IMR-90 (cell line): ENCODE measurements at regions not wholly inside any gene's neighbourhood (a gene's known extent, or its start where the extent isn't known, plus 50 kb on each side); places are given as distances from the start of the nearest gene placed in this dataset.

ENCODE experiments used
- ATAC-seq: fragments of 200-7000 bp; cut with Tn5 transposase; 2 replicates; pipeline ENCODE4 v1.9.1; 2020; ENCODE audit warnings: low read depth, mild to moderate bottlenecking, moderate library complexity
- BruUV-seq: library from RNA; stranded (reverse); fragments of 400-500 nt; replicated peaks from 2 replicates; lab custom pipeline; 2021; lab: Mats Ljungman, UMichigan
- CTCF ChIA-PET: fragments of 300-600 bp; formaldehyde crosslinking; extraction: SDS; loops from one replicate; lab custom pipeline; 2021; ENCODE audit warnings: antibody characterized with exemption; lab: Yijun Ruan, JAX
- POLR2A ChIA-PET: fragments of 300-600 bp; sonication (Branson Sonifier 250); formaldehyde crosslinking; loops from one replicate; lab custom pipeline; 2022; ENCODE audit warnings: antibody characterized with exemption; ENCODE audit not compliant: unreplicated experiment; lab: Charles Lee
- DNase-seq: peaks from one replicate; pipeline ENCODE4 v3.0.0; 2013
- H2AFZ ChIP-seq: replicated peaks from 2 replicates; pipeline ENCODE3; 2013; ENCODE audit warnings: low read length, mild to moderate bottlenecking; ENCODE audit not compliant: poor library complexity
- H2AK5ac ChIP-seq: 2 replicates; pipeline ENCODE4 v1.6.1; 2013; ENCODE audit warnings: low read depth, low read length, inconsistent platforms
- H2AK9ac ChIP-seq: replicated peaks from 2 replicates; pipeline ENCODE3; 2013; ENCODE audit warnings: mild to moderate bottlenecking, low read depth, low read length, moderate library complexity; ENCODE audit not compliant: poor library complexity
- H2BK120ac ChIP-seq: 2 replicates; pipeline ENCODE4 v1.6.1; 2013; ENCODE audit warnings: low read depth, low read length, inconsistent platforms
- H2BK15ac ChIP-seq: 3 replicates; pipeline ENCODE4 v1.6.1; 2013; ENCODE audit warnings: low read depth, low read length, inconsistent platforms
- H2BK20ac ChIP-seq: 2 replicates; pipeline ENCODE4 v1.6.1; 2013; ENCODE audit warnings: low read depth, mild to moderate bottlenecking, inconsistent platforms, low read length, moderate library complexity
- H2BK5ac ChIP-seq: 2 replicates; pipeline ENCODE4 v1.6.1; 2013; ENCODE audit warnings: mild to moderate bottlenecking, low read depth, low read length, inconsistent platforms; ENCODE audit not compliant: poor library complexity, severe bottlenecking
- H3K14ac ChIP-seq: replicated peaks from 2 replicates; pipeline ENCODE4 v1.6.1; 2013; ENCODE audit warnings: low read depth, low read length, inconsistent platforms
- H3K18ac ChIP-seq: 2 replicates; pipeline ENCODE4 v1.6.1; 2013; ENCODE audit warnings: low read depth, low read length, control low read depth
- H3K23ac ChIP-seq: 2 replicates; pipeline ENCODE4 v1.6.1; 2013; ENCODE audit warnings: low read depth, low read length, inconsistent platforms
- H3K27ac ChIP-seq: 2 replicates; pipeline ENCODE4 v1.5.1; 2013; ENCODE audit warnings: mild to moderate bottlenecking, control low read depth, low read length; ENCODE audit not compliant: insufficient read depth
- H3K27me3 ChIP-seq: 2 replicates; pipeline ENCODE4 v1.6.1; 2013; ENCODE audit warnings: low read length; ENCODE audit not compliant: control insufficient read depth, insufficient read depth
- H3K36me3 ChIP-seq: 2 replicates; pipeline ENCODE4 v1.6.1; 2013; ENCODE audit warnings: low read length, mixed read lengths; ENCODE audit not compliant: control insufficient read depth, insufficient read depth
- H3K4ac ChIP-seq: 2 replicates; pipeline ENCODE4 v1.6.1; 2013; ENCODE audit warnings: low read depth, low read length, inconsistent platforms
- H3K4me1 ChIP-seq: 2 replicates; pipeline ENCODE4 v1.6.1; 2013; ENCODE audit warnings: low read length, mixed read lengths; ENCODE audit not compliant: control insufficient read depth, insufficient read depth
- H3K4me2 ChIP-seq: 2 replicates; pipeline ENCODE4 v1.6.1; 2013; ENCODE audit warnings: low read depth, mild to moderate bottlenecking, control low read depth, low read length, moderate library complexity
- H3K4me3 ChIP-seq: 2 replicates; pipeline ENCODE4 v1.5.1; 2013; ENCODE audit warnings: low read depth, mild to moderate bottlenecking, control low read depth, low read length, moderate library complexity; ENCODE audit not compliant: insufficient read depth
- H3K56ac ChIP-seq: 2 replicates; pipeline ENCODE4 v1.6.1; 2013; ENCODE audit warnings: low read length, inconsistent platforms; ENCODE audit not compliant: insufficient read depth; ENCODE audit errors: extremely low read depth
- H3K79me1 ChIP-seq, 2 experiments: 2 replicates each; pipeline ENCODE4 v1.6.1; 2013; ENCODE audit warnings: low read length in 2 of 2, inconsistent platforms in 1 of 2, low read depth in 1 of 2
- H3K9ac ChIP-seq: 2 replicates; pipeline ENCODE4 v1.6.1; 2013; ENCODE audit warnings: low read depth, low read length, control low read depth
- H3K9me1 ChIP-seq: 2 replicates; pipeline ENCODE4 v1.6.1; 2013; ENCODE audit warnings: low read length, inconsistent platforms; ENCODE audit not compliant: insufficient read depth
- H3K9me3 ChIP-seq: 2 replicates; pipeline ENCODE4 v1.6.1; 2013; ENCODE audit warnings: low read length; ENCODE audit not compliant: control insufficient read depth, insufficient read depth
- H4K20me1 ChIP-seq: 2 replicates; pipeline ENCODE4 v1.6.1; 2013; ENCODE audit warnings: low read length, inconsistent platforms; ENCODE audit not compliant: insufficient read depth
- H4K5ac ChIP-seq: 2 replicates; pipeline ENCODE4 v1.6.1; 2013; ENCODE audit warnings: mild to moderate bottlenecking, low read depth, low read length, control low read depth
- H4K8ac ChIP-seq, 2 experiments: 2 replicates each; pipeline ENCODE4 v1.6.1; 2013; ENCODE audit warnings: low read depth in 2 of 2, low read length in 2 of 2, control low read depth in 1 of 2, inconsistent platforms in 1 of 2
- H4K91ac ChIP-seq: 2 replicates; pipeline ENCODE4 v1.6.1; 2013; ENCODE audit warnings: low read depth, low read length, inconsistent platforms; ENCODE audit not compliant: insufficient read depth
- MAFK ChIP-seq: IDR thresholded peaks from 2 replicates; pipeline ENCODE4 v1.6.1; 2012; ENCODE audit warnings: low read depth, low read length, improper control_type of control experiment
- MXI1 ChIP-seq: IDR thresholded peaks from 2 replicates; pipeline ENCODE4 v1.6.1; 2012; ENCODE audit warnings: low read depth, mild to moderate bottlenecking, low read length, moderate library complexity, borderline replicate concordance
- RAD21 ChIP-seq: IDR thresholded peaks from 2 replicates; pipeline ENCODE4 v1.6.1; 2012; ENCODE audit warnings: low read length, improper control_type of control experiment
- RCOR1 ChIP-seq: IDR thresholded peaks from 2 replicates; pipeline ENCODE4 v1.6.1; 2012; ENCODE audit warnings: mild to moderate bottlenecking, low read length, improper control_type of control experiment; ENCODE audit not compliant: insufficient replicate concordance
- WGBS, 2 experiments: methylation state at CpG; one replicate each; pipeline versions ENCODE4 v1.1.5 to v1.1.7; 2013; ENCODE audit warnings: missing lambda C conversion rate in 2 of 2; ENCODE audit not compliant: insufficient read length in 1 of 2; ENCODE audit errors: extremely low coverage in 2 of 2; 5-methylcytosine and 5-hydroxymethylcytosine counted together
- dilution Hi-C: fragments of 300-500 bp; cut with HindIII; formaldehyde crosslinking; loops from one replicate; pipeline ENCODE4 v1.14.3; 2018; ENCODE audit warnings: low sequenced_read_pairs; ENCODE audit not compliant: unreplicated experiment
- in situ Hi-C: fragments of 300-500 bp; cut with MboI; formaldehyde crosslinking; loops from 3 replicates; pipeline ENCODE4 v1.14.3; 2019; ENCODE audit warnings: low sequenced_read_pairs, inconsistent platforms, mixed read lengths
- intact Hi-C: fragments of 100-400 bp; cut with micrococcal nuclease; formaldehyde crosslinking; loops from 2 replicates; pipeline ENCODE4 v1.10.0; 2022

- Histone ChIP-seq H3K4me1 (no peaks in the 10 kb centered on the region), H2BK20ac (no peak overlapping the region), H4K91ac (no peak overlapping the region), H3K23ac (no peak overlapping the region), H3K27me3 (no peaks in the 10 kb centered on the region), H3K56ac (no peak overlapping the region), H3K9ac (no peak overlapping the region), H3K9me1 (no peaks in the 10 kb centered on the region), H3K36me3 (no peaks in the 10 kb centered on the region), H2BK5ac (no peak overlapping the region), H4K5ac (no peak overlapping the region), H3K4me3 (no peak overlapping the region), H3K4me2 (no peak overlapping the region), H3K14ac (no peak overlapping the region), H3K18ac (no peak overlapping the region), H3K79me1 (no peaks in the 10 kb centered on the region), H4K20me1 (no peaks in the 10 kb centered on the region), H2AFZ (no peak overlapping the region), H2BK15ac (no peak overlapping the region), H3K4ac (no peak overlapping the region), H4K8ac (no peak overlapping the region), H2AK5ac (no peak overlapping the region), H2BK120ac (no peak overlapping the region), H3K27ac (no peak overlapping the region), H2AK9ac (no peak overlapping the region), H3K9me3 (no peaks in the 10 kb centered on the region)
- dilution Hi-C loops (no loop called here), in situ Hi-C loops (no loop called here), intact Hi-C loops (no loop called here)
- DNase-seq (no peak), ATAC-seq (no peak)
- WGBS, 2 experiments, result no CpG with 5 or more reads among the region's 2 CpGs
- CTCF ChIA-PET, result no interaction called here
- POLR2A ChIA-PET, result no interaction called here
- no peak for TF ChIP-seq RAD21
- no peak for TF ChIP-seq MXI1
- TF ChIP-seq MAFK, result no peak
- TF ChIP-seq RCOR1, result no peak
- no TSS peak for BruUV-seq
Observed at GRCh38 chr5:164580155-164580554, 1074.7 kb downstream of the MAT2B start.
